OCI-LY1 (cell line): ENCODE measurements at regions not wholly inside any gene's neighbourhood (a gene's known extent, or its start where the extent isn't known, plus 50 kb on each side); places are given as distances from the start of the nearest gene placed in this dataset.

ENCODE experiments used
- H2AFZ ChIP-seq: fragments of 200-600 bp; sonication (generic), shearing (Covaris generic); 2 replicates; pipeline ENCODE4 v1.6.0; 2014; ENCODE audit warnings: antibody characterized with exemption, mild to moderate bottlenecking, low read length
- H3F3A ChIP-seq: fragments of 200-600 bp; sonication (generic), shearing (Covaris generic); 2 replicates; pipeline ENCODE4 v1.6.0; 2014; ENCODE audit warnings: mild to moderate bottlenecking, antibody characterized with exemption, low read length, moderate library complexity; ENCODE audit not compliant: insufficient read depth
- H3K27ac ChIP-seq: fragments of 200-600 bp; sonication (generic); 2 replicates; pipeline ENCODE4 v1.5.1; 2014; ENCODE audit warnings: low read length, mixed run types, mild to moderate bottlenecking, low read depth; ENCODE audit not compliant: poor library complexity, severe bottlenecking
- H3K27me3 ChIP-seq: fragments of 200-600 bp; sonication (generic); 2 replicates; pipeline ENCODE4 v1.6.0; 2014; ENCODE audit warnings: antibody characterized with exemption, mild to moderate bottlenecking, low read length, moderate library complexity; ENCODE audit not compliant: insufficient read depth
- H3K36me3 ChIP-seq: fragments of 200-600 bp; sonication (generic); 2 replicates; pipeline ENCODE4 v1.6.1; 2014; ENCODE audit warnings: mild to moderate bottlenecking, antibody characterized with exemption, low read length, moderate library complexity, mixed read lengths; ENCODE audit not compliant: insufficient read depth
- H3K4me1 ChIP-seq: fragments of 200-600 bp; sonication (generic); 2 replicates; pipeline ENCODE4 v1.5.1; 2014; ENCODE audit warnings: mild to moderate bottlenecking, low read length, moderate library complexity; ENCODE audit not compliant: insufficient read depth, severe bottlenecking
- H3K4me2 ChIP-seq: fragments of 200-600 bp; sonication (generic), shearing (Covaris generic); 2 replicates; pipeline ENCODE4 v1.6.1; 2014; ENCODE audit warnings: low read length
- H3K4me3 ChIP-seq: fragments of 200-600 bp; sonication (generic); 2 replicates; pipeline ENCODE4 v1.5.1; 2014; ENCODE audit warnings: low read length, low read depth, mild to moderate bottlenecking, mixed read lengths; ENCODE audit not compliant: poor library complexity, severe bottlenecking
- H3K79me2 ChIP-seq: fragments of 200-600 bp; shearing (Covaris generic); 2 replicates; pipeline ENCODE4 v1.6.1; 2016; ENCODE audit warnings: mixed run types, low read length, mixed read lengths; ENCODE audit not compliant: insufficient read depth
- H3K9ac ChIP-seq: fragments of 200-600 bp; sonication (generic), shearing (Covaris generic); 2 replicates; pipeline ENCODE4 v1.6.1; 2014; ENCODE audit warnings: mild to moderate bottlenecking, low read length, mixed read lengths
- H3K9me2 ChIP-seq: fragments of 200-600 bp; sonication (generic), shearing (Covaris generic); 2 replicates; pipeline ENCODE4 v1.6.1; 2014; ENCODE audit warnings: low read depth, mild to moderate bottlenecking, low read length, mixed read lengths
- H3K9me3 ChIP-seq: fragments of 200-600 bp; shearing (Covaris generic); 2 replicates; pipeline ENCODE4 v1.6.1; 2014; ENCODE audit warnings: low read length, mixed read lengths
- H4K20me1 ChIP-seq: fragments of 200-600 bp; sonication (generic), shearing (Covaris generic); 2 replicates; pipeline ENCODE4 v1.6.0; 2016; ENCODE audit warnings: mild to moderate bottlenecking, low read length; ENCODE audit not compliant: insufficient read depth
- CTCF ChIP-seq: fragments of 200-600 bp; sonication (generic), shearing (Covaris generic); IDR thresholded peaks from 2 replicates; pipeline ENCODE4 v1.5.1; 2017; ENCODE audit warnings: mild to moderate bottlenecking, antibody characterized with exemption, low read length, moderate library complexity, mixed read lengths
- EZH2 ChIP-seq: fragments of 200-600 bp; sonication (generic), shearing (Covaris generic); IDR thresholded peaks from 2 replicates; pipeline ENCODE4 v1.8.0; 2017; ENCODE audit warnings: borderline replicate concordance, mixed run types, mild to moderate bottlenecking, antibody characterized with exemption, low read length, moderate library complexity, mixed read lengths

- Histone ChIP-seq H3K79me2 (no peaks in the 10 kb centered on the region), H2AFZ (no peak overlapping the region), H3K27ac (no peak overlapping the region), H3K9me3 (no peaks in the 10 kb centered on the region), H3K27me3 (no peaks in the 10 kb centered on the region), H3F3A (no peaks in the 10 kb centered on the region), H3K36me3 (no peaks in the 10 kb centered on the region), H3K4me1 (no peaks in the 10 kb centered on the region), H3K9me2 (no peaks in the 10 kb centered on the region), H3K9ac (no peak overlapping the region), H4K20me1 (no peaks in the 10 kb centered on the region), H3K4me3 (no peak overlapping the region), H3K4me2 (no peak overlapping the region)
- no peak for TF ChIP-seq CTCF
- TF ChIP-seq EZH2 = no peak
Observed at GRCh38 chr18:78736015-78736690, 243.5 kb upstream of the SALL3 start.

- Histone ChIP-seq H3K9me2 (no peaks in the 10 kb centered on the region), H3K4me3 (no peak overlapping the region), H3K9ac (no peak overlapping the region), H3K79me2 (no peaks in the 10 kb centered on the region), H3K27ac (no peak overlapping the region), H3K36me3 (no peaks in the 10 kb centered on the region), H3K4me1 (no peaks in the 10 kb centered on the region), H3K27me3 (no peaks in the 10 kb centered on the region), H2AFZ (no peak overlapping the region), H3K9me3 (no peaks in the 10 kb centered on the region), H3K4me2 (no peak overlapping the region), H4K20me1 (no peaks in the 10 kb centered on the region), H3F3A (no peaks in the 10 kb centered on the region)
- TF ChIP-seq CTCF (no peak), EZH2 (no peak)
Observed at GRCh38 chr18:78737006-78737915, 242.4 kb upstream of the SALL3 start.

- Histone ChIP-seq H3K9me2 (no peaks in the 10 kb centered on the region), H3K4me3 (no peak overlapping the region), H2AFZ (no peak overlapping the region), H3K27me3 (no peaks in the 10 kb centered on the region), H3K79me2 (no peaks in the 10 kb centered on the region), H3K27ac (no peak overlapping the region), H4K20me1 (no peaks in the 10 kb centered on the region), H3K9me3 (no peaks in the 10 kb centered on the region), H3F3A (no peaks in the 10 kb centered on the region), H3K4me2 (no peak overlapping the region), H3K36me3 (no peaks in the 10 kb centered on the region), H3K4me1 (no peaks in the 10 kb centered on the region), H3K9ac (no peak overlapping the region)
- TF ChIP-seq EZH2 (no peak), CTCF (no peak)
Observed at GRCh38 chr18:78738076-78738690, 241.4 kb upstream of the SALL3 start.
